Erythroblast (primary cell): ENCODE measurements at regions not wholly inside any gene's neighbourhood (a gene's known extent, or its start where the extent isn't known, plus 50 kb on each side); places are given as distances from the start of the nearest gene placed in this dataset.
"Not testable (repeated sequence)": the region's sequence is repeated elsewhere in the genome, so short reads cannot be mapped to it uniquely, and the experiment has no call there.

Source experiments
- GATA1 ChIP-seq: IDR thresholded peaks from 2 replicates; pipeline ENCODE4 v1.6.1; 2011; ENCODE audit warnings: low read depth, mild to moderate bottlenecking, control low read depth, low read length, moderate library complexity
- POLR2A ChIP-seq: IDR thresholded peaks from 2 replicates; pipeline ENCODE4 v1.6.1; 2011; ENCODE audit warnings: mild to moderate bottlenecking, low read length

GRCh38 chr12:34220079-34220478 lies 197.8 kb downstream of the ALG10 start:
- not testable (repeated sequence) for TF ChIP-seq POLR2A, GATA1
